Stimulated activated naive CD8-positive, alpha-beta T cell treated with anti-CD3 and anti-CD28 coated beads, Interleukin-15, amount 100 ng/mL, for 72 hours (primary cell): ENCODE measurements at regions not wholly inside any gene's neighbourhood (a gene's known extent, or its start where the extent isn't known, plus 50 kb on each side); places are given as distances from the start of the nearest gene placed in this dataset.
"Not testable (repeated sequence)": the region's sequence is repeated elsewhere in the genome, so short reads cannot be mapped to it uniquely, and the experiment has no call there.

Experiments
- ATAC-seq: fragments of 150-1000 bp; cut with Tn5 transposase; 2 replicates; pipeline ENCODE4 v1.10.0; 2021; ENCODE audit warnings: mild to moderate bottlenecking, moderate library complexity
- DNase-seq, 2 donors: peaks; one replicate each; pipeline ENCODE4 v3.0.0; 2021 to 2022
- H3K27ac Mint-ChIP-seq, 2 donors: one replicate each; pipeline ENCODE4 v1.8.0; 2022; ENCODE audit warnings: mild to moderate bottlenecking in 2 of 2, mixed read lengths in 2 of 2, moderate library complexity in 2 of 2
- H3K27me3 Mint-ChIP-seq: one replicate; pipeline ENCODE4 v1.8.0; 2022; ENCODE audit warnings: mixed read lengths
- H3K4me1 Mint-ChIP-seq: one replicate; pipeline ENCODE4 v1.8.0; 2022; ENCODE audit warnings: mild to moderate bottlenecking, mixed read lengths
- H3K4me3 Mint-ChIP-seq, 2 donors: one replicate each; pipeline ENCODE4 v1.8.0; 2022; ENCODE audit warnings: mild to moderate bottlenecking in 2 of 2, mixed read lengths in 2 of 2, moderate library complexity in 1 of 2
- H3K9me3 Mint-ChIP-seq, 2 donors: one replicate each; pipeline ENCODE4 v1.8.0; 2022; ENCODE audit warnings: mixed read lengths in 2 of 2

GRCh38 chr1:807699-808390 is 115.9 kb upstream of the SAMD11 start:
- H3K4me1 Mint-ChIP-seq, H3K27me3 Mint-ChIP-seq, H3K27ac Mint-ChIP-seq, H3K9me3 Mint-ChIP-seq, H3K4me3 Mint-ChIP-seq, DNase-seq: not testable (repeated sequence)
- peak; percentile 73 for ATAC-seq

- not testable (repeated sequence) for H3K9me3 Mint-ChIP-seq, H3K27ac Mint-ChIP-seq, H3K4me3 Mint-ChIP-seq, DNase-seq, H3K27me3 Mint-ChIP-seq, ATAC-seq
- peaks cover 11% of the 10 kb centered on the region for H3K4me1 Mint-ChIP-seq
Measured at GRCh38 chr1:810949-811348, 112.8 kb upstream of the SAMD11 start.

GRCh38 chr1:812535-813127 is 111.1 kb upstream of the SAMD11 start:
- peaks cover 18% of the 10 kb centered on the region for H3K4me1 Mint-ChIP-seq
- H3K27ac Mint-ChIP-seq, H3K27me3 Mint-ChIP-seq, ATAC-seq, DNase-seq, H3K9me3 Mint-ChIP-seq, H3K4me3 Mint-ChIP-seq: not testable (repeated sequence)

GRCh38 chr1:814543-814942 is 109.2 kb upstream of the SAMD11 start:
- not testable (repeated sequence) for ATAC-seq, H3K27me3 Mint-ChIP-seq, H3K27ac Mint-ChIP-seq, H3K9me3 Mint-ChIP-seq, DNase-seq, H3K4me3 Mint-ChIP-seq
- H3K4me1 Mint-ChIP-seq = peaks cover 18% of the 10 kb centered on the region

- not testable (repeated sequence) for ATAC-seq, H3K27me3 Mint-ChIP-seq, DNase-seq, H3K4me3 Mint-ChIP-seq, H3K27ac Mint-ChIP-seq, H3K9me3 Mint-ChIP-seq
- peaks cover 18% of the 10 kb centered on the region for H3K4me1 Mint-ChIP-seq
Measured at GRCh38 chr1:815147-815922, 108.4 kb upstream of the SAMD11 start.

GRCh38 chr1:817071-817599 is 106.6 kb upstream of the SAMD11 start:
- not testable (repeated sequence) for H3K9me3 Mint-ChIP-seq, H3K27ac Mint-ChIP-seq, DNase-seq

GRCh38 chr1:817658-818617 is 105.8 kb upstream of the SAMD11 start:
- not testable (repeated sequence) for DNase-seq, H3K4me3 Mint-ChIP-seq, H3K27me3 Mint-ChIP-seq, H3K27ac Mint-ChIP-seq, ATAC-seq, H3K4me1 Mint-ChIP-seq, H3K9me3 Mint-ChIP-seq

More at GRCh38 chr1:817071-817599, 106.6 kb upstream of the SAMD11 start:
- Mint-ChIP-seq H3K4me1 (peaks cover 16% of the 10 kb centered on the region), H3K4me3 (peak overlapping the region in 1 of 2 donors; percentile 41)
- peak; percentile 96 for ATAC-seq
- not testable (repeated sequence) for H3K27me3 Mint-ChIP-seq

- ATAC-seq = no peak
- H3K27ac Mint-ChIP-seq = no peak overlapping the region
Measured at GRCh38 chr1:818618-819291, 105.0 kb upstream of the SAMD11 start.

GRCh38 chr1:820962-821361 is 102.8 kb upstream of the SAMD11 start:
- no peaks in the 10 kb centered on the region for H3K27me3 Mint-ChIP-seq
- no peak overlapping the region for H3K4me3 Mint-ChIP-seq

More at GRCh38 chr1:818618-819291, 105.0 kb upstream of the SAMD11 start:
- Mint-ChIP-seq H3K9me3 (no peaks in the 10 kb centered on the region), H3K4me3 (no peak overlapping the region), H3K27me3 (no peaks in the 10 kb centered on the region), H3K4me1 (peaks cover 7% of the 10 kb centered on the region)
- no peak for DNase-seq

GRCh38 chr1:826808-827207 is 96.9 kb upstream of the SAMD11 start:
- H3K27me3 Mint-ChIP-seq, H3K9me3 Mint-ChIP-seq, DNase-seq: not testable (repeated sequence)
- ATAC-seq = peak; percentile 36
- peak overlapping the region; percentile 88 to 94 for H3K4me3 Mint-ChIP-seq
- peak overlapping the region; percentile 96 to 97 for H3K27ac Mint-ChIP-seq
- H3K4me1 Mint-ChIP-seq = peaks cover 27% of the 10 kb centered on the region

More at GRCh38 chr1:820962-821361, 102.8 kb upstream of the SAMD11 start:
- no peak for DNase-seq
- Mint-ChIP-seq H3K4me1 (peaks cover 14% of the 10 kb centered on the region), H3K27ac (no peak overlapping the region), H3K9me3 (no peaks in the 10 kb centered on the region)
- no peak for ATAC-seq

GRCh38 chr1:827211-828063 is 96.3 kb upstream of the SAMD11 start:
- peaks cover 27% of the 10 kb centered on the region for H3K4me1 Mint-ChIP-seq
- H3K27me3 Mint-ChIP-seq = not testable (repeated sequence)

GRCh38 chr1:829324-829723 is 94.4 kb upstream of the SAMD11 start:
- Mint-ChIP-seq H3K4me1 (peaks cover 35% of the 10 kb centered on the region), H3K4me3 (peak overlapping the region in 1 of 2 donors; percentile 29)
- H3K9me3 Mint-ChIP-seq, H3K27me3 Mint-ChIP-seq, H3K27ac Mint-ChIP-seq, ATAC-seq, DNase-seq: not testable (repeated sequence)

More at GRCh38 chr1:827211-828063, 96.3 kb upstream of the SAMD11 start:
- DNase-seq = peak; percentile 92 to 93
- ATAC-seq = peak; percentile 88
- H3K27ac Mint-ChIP-seq = peak overlapping the region; percentile 96 to 97
- not testable (repeated sequence) for H3K9me3 Mint-ChIP-seq
- peak overlapping the region; percentile 88 to 94 for H3K4me3 Mint-ChIP-seq

GRCh38 chr1:829932-830331 is 93.8 kb upstream of the SAMD11 start:
- ATAC-seq, H3K27ac Mint-ChIP-seq, H3K9me3 Mint-ChIP-seq, DNase-seq, H3K27me3 Mint-ChIP-seq: not testable (repeated sequence)
- Mint-ChIP-seq H3K4me3 (peak overlapping the region in 1 of 2 donors; percentile 29), H3K4me1 (peaks cover 35% of the 10 kb centered on the region)
